Panc1 (cell line): ENCODE measurements at regions not wholly inside any gene's neighbourhood (a gene's known extent, or its start where the extent isn't known, plus 50 kb on each side); places are given as distances from the start of the nearest gene placed in this dataset.

Source experiments
- ATAC-seq: fragments of 200-7000 bp; cut with Tn5 transposase; 2 replicates; pipeline ENCODE4 v1.9.1; 2020; ENCODE audit warnings: mild to moderate bottlenecking, moderate library complexity
- BruUV-seq: library from RNA; stranded (reverse); fragments of 400-500 nt; replicated peaks from 2 replicates; lab custom pipeline; 2021; lab: Mats Ljungman, UMichigan
- CTCF ChIA-PET: fragments of 300-600 bp; sonication (Branson Sonifier 250); formaldehyde crosslinking; loops from one replicate; lab custom pipeline; 2022; ENCODE audit warnings: antibody characterized with exemption; lab: Charles Lee
- POLR2A ChIA-PET: fragments of 300-600 bp; sonication (Branson Sonifier 250); formaldehyde crosslinking; loops from one replicate; lab custom pipeline; 2022; ENCODE audit warnings: antibody characterized with exemption; lab: Charles Lee
- DNase-seq: peaks from one replicate; pipeline ENCODE4 v3.0.0-alpha.2; 2010; ENCODE audit warnings: low read depth, low spot score
- H3K27ac ChIP-seq: 2 replicates; pipeline ENCODE4 v1.5.1; 2011; ENCODE audit warnings: mild to moderate bottlenecking, low read length, inconsistent platforms
- H3K27me3 ChIP-seq: fragments of 200-500 bp; sonication (Bioruptor generic); 2 replicates; pipeline ENCODE4 v1.6.0; 2014; ENCODE audit warnings: low read length, inconsistent platforms; ENCODE audit not compliant: control insufficient read depth, insufficient read depth
- H3K36me3 ChIP-seq: fragments of 200-500 bp; sonication (Bioruptor generic); 2 replicates; pipeline ENCODE4 v1.5.1; 2014; ENCODE audit warnings: inconsistent platforms, mild to moderate bottlenecking, low read length, moderate library complexity; ENCODE audit not compliant: control insufficient read depth, insufficient read depth
- H3K4me1 ChIP-seq: 2 replicates; pipeline ENCODE4 v1.5.1; 2011; ENCODE audit warnings: inconsistent platforms, mild to moderate bottlenecking, low read length, moderate library complexity; ENCODE audit not compliant: control insufficient read depth, insufficient read depth
- H3K4me3 ChIP-seq, 2 experiments: 2 replicates each; pipeline ENCODE4 v1.5.1; 2011 to 2012; ENCODE audit warnings: low read depth in 2 of 2, low read length in 2 of 2, mild to moderate bottlenecking in 2 of 2, inconsistent platforms in 1 of 2, moderate library complexity in 1 of 2
- H3K9me3 ChIP-seq: fragments of 200-500 bp; sonication (Bioruptor generic); 2 replicates; pipeline ENCODE4 v1.5.1; 2014; ENCODE audit warnings: low read depth, mild to moderate bottlenecking, inconsistent platforms, low read length, moderate library complexity; ENCODE audit not compliant: control insufficient read depth, insufficient read depth
- POLR2AphosphoS5 ChIP-seq: IDR thresholded peaks from 2 replicates; pipeline ENCODE4 v1.6.1; 2012; ENCODE audit warnings: mild to moderate bottlenecking, low read depth, low read length, moderate library complexity
- SIN3A ChIP-seq: IDR thresholded peaks from 2 replicates; pipeline ENCODE4 v1.6.1; 2012; ENCODE audit warnings: low read depth, mild to moderate bottlenecking, low read length, moderate library complexity, borderline replicate concordance; ENCODE audit not compliant: insufficient read depth
- TCF7L2 ChIP-seq: IDR thresholded peaks from 2 replicates; pipeline ENCODE4 v1.6.1; 2011; ENCODE audit warnings: mild to moderate bottlenecking, low read depth, low read length, inconsistent platforms
- in situ Hi-C: cut with HindIII; loops from 2 replicates; pipeline ENCODE4 v1.10.0; 2016; ENCODE audit warnings: low sequenced_read_pairs, low pct_unique_long_range_greater_than_20kb
- intact Hi-C: fragments of 100-400 bp; cut with micrococcal nuclease; formaldehyde crosslinking; loops from one replicate; pipeline ENCODE4 v1.10.0; 2022; ENCODE audit not compliant: unreplicated experiment
- TF ChIP-seq, protein P1 (sequence below), 2 experiments: IDR thresholded peaks; 2 replicates each; pipeline ENCODE4 v1.6.1; 2011 to 2012; ENCODE audit warnings: low read depth in 2 of 2, control low read depth in 1 of 2, low read length in 1 of 2, mild to moderate bottlenecking in 1 of 2, moderate library complexity in 1 of 2; ENCODE audit not compliant: insufficient read depth in 1 of 2
- TF ChIP-seq, protein P2 (sequence below): fragments of 450-650 bp; IDR thresholded peaks from 2 replicates; pipeline ENCODE4 v1.5.1; 2017; ENCODE audit warnings: mild to moderate bottlenecking

DNA sequence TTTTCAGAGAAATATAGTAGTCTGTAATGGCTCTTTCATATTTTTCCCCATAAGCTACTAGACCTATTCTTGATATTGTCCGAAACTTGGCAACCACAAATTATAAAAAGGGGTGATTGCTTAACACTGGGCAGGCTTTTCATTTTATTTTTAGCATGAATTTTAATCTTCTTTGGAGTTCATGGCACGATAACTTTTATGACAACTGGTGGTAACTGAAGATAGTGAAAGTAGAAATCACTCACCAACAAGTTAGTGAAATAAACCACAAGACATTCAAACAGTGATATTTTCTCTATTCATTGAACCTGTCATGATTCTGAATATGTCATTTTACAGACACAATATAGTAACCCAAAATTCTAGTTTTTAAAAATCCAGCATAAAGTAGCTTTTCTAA lies 213.9 kb downstream of the PRDM9 start:
- in situ Hi-C loops (no loop called here), intact Hi-C loops (no loop called here)
- ATAC-seq (no peak), DNase-seq (no peak)
- H3K4me3 ChIP-seq = no peak overlapping the region
- ChIA-PET POLR2A (no interaction called here), CTCF (no interaction called here)
- no peak for TF ChIP-seq POLR2AphosphoS5
- TF ChIP-seq, protein P1, sequence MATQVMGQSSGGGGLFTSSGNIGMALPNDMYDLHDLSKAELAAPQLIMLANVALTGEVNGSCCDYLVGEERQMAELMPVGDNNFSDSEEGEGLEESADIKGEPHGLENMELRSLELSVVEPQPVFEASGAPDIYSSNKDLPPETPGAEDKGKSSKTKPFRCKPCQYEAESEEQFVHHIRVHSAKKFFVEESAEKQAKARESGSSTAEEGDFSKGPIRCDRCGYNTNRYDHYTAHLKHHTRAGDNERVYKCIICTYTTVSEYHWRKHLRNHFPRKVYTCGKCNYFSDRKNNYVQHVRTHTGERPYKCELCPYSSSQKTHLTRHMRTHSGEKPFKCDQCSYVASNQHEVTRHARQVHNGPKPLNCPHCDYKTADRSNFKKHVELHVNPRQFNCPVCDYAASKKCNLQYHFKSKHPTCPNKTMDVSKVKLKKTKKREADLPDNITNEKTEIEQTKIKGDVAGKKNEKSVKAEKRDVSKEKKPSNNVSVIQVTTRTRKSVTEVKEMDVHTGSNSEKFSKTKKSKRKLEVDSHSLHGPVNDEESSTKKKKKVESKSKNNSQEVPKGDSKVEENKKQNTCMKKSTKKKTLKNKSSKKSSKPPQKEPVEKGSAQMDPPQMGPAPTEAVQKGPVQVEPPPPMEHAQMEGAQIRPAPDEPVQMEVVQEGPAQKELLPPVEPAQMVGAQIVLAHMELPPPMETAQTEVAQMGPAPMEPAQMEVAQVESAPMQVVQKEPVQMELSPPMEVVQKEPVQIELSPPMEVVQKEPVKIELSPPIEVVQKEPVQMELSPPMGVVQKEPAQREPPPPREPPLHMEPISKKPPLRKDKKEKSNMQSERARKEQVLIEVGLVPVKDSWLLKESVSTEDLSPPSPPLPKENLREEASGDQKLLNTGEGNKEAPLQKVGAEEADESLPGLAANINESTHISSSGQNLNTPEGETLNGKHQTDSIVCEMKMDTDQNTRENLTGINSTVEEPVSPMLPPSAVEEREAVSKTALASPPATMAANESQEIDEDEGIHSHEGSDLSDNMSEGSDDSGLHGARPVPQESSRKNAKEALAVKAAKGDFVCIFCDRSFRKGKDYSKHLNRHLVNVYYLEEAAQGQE (IDR thresholded peaks at IDR 0.05; ENCODE audit: insufficient read depth in 1 of 2, low read depth in 2 of 2, low read length in 1 of 2) = no peak
- TF ChIP-seq, protein P2, sequence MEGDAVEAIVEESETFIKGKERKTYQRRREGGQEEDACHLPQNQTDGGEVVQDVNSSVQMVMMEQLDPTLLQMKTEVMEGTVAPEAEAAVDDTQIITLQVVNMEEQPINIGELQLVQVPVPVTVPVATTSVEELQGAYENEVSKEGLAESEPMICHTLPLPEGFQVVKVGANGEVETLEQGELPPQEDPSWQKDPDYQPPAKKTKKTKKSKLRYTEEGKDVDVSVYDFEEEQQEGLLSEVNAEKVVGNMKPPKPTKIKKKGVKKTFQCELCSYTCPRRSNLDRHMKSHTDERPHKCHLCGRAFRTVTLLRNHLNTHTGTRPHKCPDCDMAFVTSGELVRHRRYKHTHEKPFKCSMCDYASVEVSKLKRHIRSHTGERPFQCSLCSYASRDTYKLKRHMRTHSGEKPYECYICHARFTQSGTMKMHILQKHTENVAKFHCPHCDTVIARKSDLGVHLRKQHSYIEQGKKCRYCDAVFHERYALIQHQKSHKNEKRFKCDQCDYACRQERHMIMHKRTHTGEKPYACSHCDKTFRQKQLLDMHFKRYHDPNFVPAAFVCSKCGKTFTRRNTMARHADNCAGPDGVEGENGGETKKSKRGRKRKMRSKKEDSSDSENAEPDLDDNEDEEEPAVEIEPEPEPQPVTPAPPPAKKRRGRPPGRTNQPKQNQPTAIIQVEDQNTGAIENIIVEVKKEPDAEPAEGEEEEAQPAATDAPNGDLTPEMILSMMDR = no peak
- no peak for TF ChIP-seq SIN3A
- no peak for TF ChIP-seq TCF7L2
- H3K4me1 ChIP-seq = 0 out of 2 replicates have a peak, but pooled peaks cover 3% of the 10 kb centered on the region
- no peaks in the 10 kb centered on the region for H3K27me3 ChIP-seq
- no TSS peak for BruUV-seq
- H3K9me3 ChIP-seq = no peaks in the 10 kb centered on the region
- H3K27ac ChIP-seq = no peak overlapping the region
- H3K36me3 ChIP-seq = no peaks in the 10 kb centered on the region

DNA sequence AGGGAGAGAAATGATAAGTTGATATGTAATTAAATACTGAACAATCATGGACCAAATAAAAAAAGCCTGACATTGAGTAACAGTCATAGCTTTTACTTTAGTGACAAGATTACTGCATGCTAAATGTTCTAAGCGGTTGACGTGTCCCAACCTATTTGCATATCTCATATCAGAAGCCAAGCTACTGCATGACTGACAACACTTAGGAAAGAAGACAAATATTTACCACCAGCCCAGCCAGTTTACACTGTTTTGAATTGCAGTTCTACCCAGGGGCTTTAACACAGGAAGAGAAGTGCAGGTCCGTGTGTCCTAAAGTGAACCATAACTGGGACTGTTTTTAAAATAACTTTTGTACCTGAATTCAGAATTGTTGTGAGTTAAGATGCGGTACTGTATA lies 219.9 kb downstream of the PRDM9 start:
- in situ Hi-C loops (no loop called here), intact Hi-C loops (no loop called here)
- H3K4me3 ChIP-seq = no peak overlapping the region
- H3K27me3 ChIP-seq = no peaks in the 10 kb centered on the region
- BruUV-seq = no TSS peak
- ATAC-seq (no peak), DNase-seq (no peak)
- ChIA-PET CTCF (interaction anchor here (0.6 kb wide), 1 partner anchor 518 kb away, joined by 3 read pairs; no protein-coding TSS in a partner anchor), POLR2A (interaction anchor here (0.7 kb wide), 1 partner anchor 466 kb away, joined by 3 read pairs; no protein-coding TSS in a partner anchor)
- TF ChIP-seq POLR2AphosphoS5 (no peak), SIN3A (no peak), TCF7L2 (no peak)
- TF ChIP-seq, protein P2 = no peak
- TF ChIP-seq, protein P1 (IDR thresholded peaks at IDR 0.05; ENCODE audit: insufficient read depth in 1 of 2, low read depth in 2 of 2, low read length in 1 of 2) = no peak
- H3K9me3 ChIP-seq = no peaks in the 10 kb centered on the region
- no peak overlapping the region for H3K27ac ChIP-seq
- H3K4me1 ChIP-seq = 0 out of 2 replicates have a peak, but pooled peaks cover 3% of the 10 kb centered on the region
- H3K36me3 ChIP-seq = no peaks in the 10 kb centered on the region
